ENCODE measurements at regions not wholly inside any gene's neighbourhood (a gene's known extent, or its start where the extent isn't known, plus 50 kb on each side); places are given as distances from the start of the nearest gene placed in this dataset.

- DNase-seq (ENCODE audit: low read depth), result no peak
Measured at GRCh38 chr6:91509711-91510110, 922.8 kb upstream of the MAP3K7 start.

GRCh38 chr6:91509039-91509438 is 922.2 kb upstream of the MAP3K7 start:
- no peak for DNase-seq (ENCODE audit: low read depth)

GRCh38 chr6:91506509-91506908 is 919.6 kb upstream of the MAP3K7 start:
- no peak for DNase-seq (ENCODE audit: low read depth)

GRCh38 chr6:91505199-91505598 is 918.3 kb upstream of the MAP3K7 start:
- DNase-seq (ENCODE audit: low read depth), result no peak

- DNase-seq (ENCODE audit: low read depth), result no peak
Measured at GRCh38 chr6:91501930-91502329, 915.1 kb upstream of the MAP3K7 start.

GRCh38 chr6:91500689-91501303 is 913.9 kb upstream of the MAP3K7 start:
- DNase-seq (ENCODE audit: low read depth), result no peak

GRCh38 chr6:91498576-91498975 is 911.7 kb upstream of the MAP3K7 start:
- no peak for DNase-seq (ENCODE audit: low read depth)

GRCh38 chr6:91497770-91498169 is 910.9 kb upstream of the MAP3K7 start:
- DNase-seq (ENCODE audit: low read depth), result no peak

GRCh38 chr6:91490671-91491301 is 903.9 kb upstream of the MAP3K7 start:
- no peak for DNase-seq (ENCODE audit: low read depth)

- DNase-seq (ENCODE audit: low read depth), result no peak
Measured at GRCh38 chr6:91487696-91488392, 901.0 kb upstream of the MAP3K7 start.

- no peak for DNase-seq (ENCODE audit: low read depth)
Measured at GRCh38 chr6:91486200-91486599, 899.3 kb upstream of the MAP3K7 start.

- DNase-seq (ENCODE audit: low read depth), result no peak
Measured at GRCh38 chr6:91485047-91485446, 898.2 kb upstream of the MAP3K7 start.

GRCh38 chr6:91483415-91484105 is 896.7 kb upstream of the MAP3K7 start:
- no peak for DNase-seq (ENCODE audit: low read depth)

GRCh38 chr6:91482498-91482897 is 895.6 kb upstream of the MAP3K7 start:
- DNase-seq (ENCODE audit: low read depth), result no peak

- no peak for DNase-seq (ENCODE audit: low read depth)
Measured at GRCh38 chr6:91480402-91480801, 893.5 kb upstream of the MAP3K7 start.

- no peak for DNase-seq (ENCODE audit: low read depth)
Measured at GRCh38 chr6:91477688-91478087, 890.8 kb upstream of the MAP3K7 start.

- DNase-seq (ENCODE audit: low read depth), result peak; percentile 16
Measured at GRCh38 chr6:91476000-91476399, 889.1 kb upstream of the MAP3K7 start.

GRCh38 chr6:91465393-91465792 is 878.5 kb upstream of the MAP3K7 start:
- DNase-seq (ENCODE audit: low read depth), result no peak

GRCh38 chr6:91464718-91465117 is 877.8 kb upstream of the MAP3K7 start:
- no peak for DNase-seq (ENCODE audit: low read depth)

GRCh38 chr6:91464201-91464600 is 877.3 kb upstream of the MAP3K7 start:
- DNase-seq (ENCODE audit: low read depth), result no peak

GRCh38 chr6:91462241-91462640 is 875.4 kb upstream of the MAP3K7 start:
- DNase-seq (ENCODE audit: low read depth), result no peak

GRCh38 chr6:91453224-91453878 is 866.5 kb upstream of the MAP3K7 start:
- DNase-seq (ENCODE audit: low read depth), result no peak

Measured in HS-5 (cell line).